ENCODE measurements at regions not wholly inside any gene's neighbourhood (a gene's known extent, or its start where the extent isn't known, plus 50 kb on each side); places are given as distances from the start of the nearest gene placed in this dataset.

DNA sequence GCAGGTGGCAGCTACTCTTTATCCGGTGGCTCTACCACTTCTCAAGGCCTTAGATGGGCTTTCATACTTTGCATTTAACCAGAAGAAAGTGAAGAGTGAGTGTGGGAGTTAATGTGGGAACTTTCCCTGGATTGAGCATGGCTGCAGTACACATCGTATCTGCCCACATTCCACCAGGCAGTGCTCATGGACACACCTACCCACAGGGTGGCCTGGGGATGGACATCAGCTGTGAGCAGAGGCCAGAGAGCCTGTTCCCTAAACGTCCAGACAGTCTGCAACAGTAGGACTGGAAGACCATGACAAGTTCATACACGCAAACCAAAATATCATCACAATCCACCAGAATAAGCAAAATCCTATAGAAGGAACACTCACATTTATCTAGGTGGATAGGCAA lies 213.8 kb downstream of the IRX1 start:
- TF ChIP-seq POLR2A (IDR thresholded peaks at IDR 0.05) = no peak
- TF ChIP-seq CTCF (IDR thresholded peaks at IDR 0.05) = no peak
- TF ChIP-seq EP300 (IDR thresholded peaks at IDR 0.05) = no peak
